Smooth muscle cell (in vitro differentiated cells): ENCODE measurements at regions not wholly inside any gene's neighbourhood (a gene's known extent, or its start where the extent isn't known, plus 50 kb on each side); places are given as distances from the start of the nearest gene placed in this dataset.

Experiments used
- DNase-seq: peaks from one replicate; lab custom pipeline; 2025; ENCODE audit not compliant: unreplicated experiment; lab: John Stamatoyannopoulos, UW
- H2AFZ ChIP-seq: fragments of 200-600 bp; sonication (generic); 2 replicates; pipeline ENCODE4 v1.6.0; 2016; ENCODE audit warnings: antibody characterized with exemption, low read depth, mild to moderate bottlenecking
- H3F3A ChIP-seq: fragments of 200-600 bp; sonication (generic); 2 replicates; pipeline ENCODE4 v1.6.0; 2017; ENCODE audit warnings: antibody characterized with exemption, low read depth
- H3K27ac ChIP-seq: fragments of 200-600 bp; sonication (generic); 2 replicates; pipeline ENCODE4 v1.5.1; 2016; ENCODE audit warnings: low read depth, mild to moderate bottlenecking
- H3K27me3 ChIP-seq: fragments of 200-600 bp; sonication (generic); 2 replicates; pipeline ENCODE4 v1.6.1; 2016; ENCODE audit warnings: low read depth, mild to moderate bottlenecking
- H3K36me3 ChIP-seq: fragments of 200-600 bp; sonication (generic); 2 replicates; pipeline ENCODE4 v1.5.1; 2016; ENCODE audit warnings: low read depth
- H3K4me1 ChIP-seq: fragments of 200-600 bp; sonication (generic); 2 replicates; pipeline ENCODE4 v1.5.1; 2016; ENCODE audit warnings: low read depth
- H3K4me2 ChIP-seq: fragments of 200-600 bp; sonication (generic); 2 replicates; pipeline ENCODE4 v1.6.0; 2016; ENCODE audit warnings: mild to moderate bottlenecking
- H3K4me3 ChIP-seq: fragments of 200-600 bp; sonication (generic); 2 replicates; pipeline ENCODE4 v1.5.1; 2016; ENCODE audit warnings: mild to moderate bottlenecking
- H3K79me2 ChIP-seq: fragments of 200-600 bp; sonication (generic); 2 replicates; pipeline ENCODE4 v1.6.0; 2016; ENCODE audit warnings: low read depth, mild to moderate bottlenecking
- H3K9ac ChIP-seq: fragments of 200-600 bp; sonication (generic); 2 replicates; pipeline ENCODE4 v1.6.0; 2016; ENCODE audit warnings: low read depth
- H3K9me3 ChIP-seq: fragments of 200-600 bp; sonication (generic); replicated peaks from 2 replicates; pipeline ENCODE4 v1.5.1; 2016; ENCODE audit warnings: low read depth
- H4K20me1 ChIP-seq: fragments of 200-600 bp; sonication (generic); 2 replicates; pipeline ENCODE4 v1.6.0; 2016; ENCODE audit warnings: low read depth
- WGBS: methylation state at CpG from one replicate; pipeline ENCODE4 v1.1.7; 2016; ENCODE audit warnings: low lambda C conversion rate; 5-methylcytosine and 5-hydroxymethylcytosine counted together
- TF ChIP-seq, protein P1 (sequence below): fragments of 200-600 bp; sonication (generic); IDR thresholded peaks from 2 replicates; pipeline ENCODE4 v1.5.1; 2017; ENCODE audit warnings: borderline replicate concordance, mild to moderate bottlenecking, antibody characterized with exemption; ENCODE audit not compliant: insufficient read depth, poor library complexity, severe bottlenecking

DNA sequence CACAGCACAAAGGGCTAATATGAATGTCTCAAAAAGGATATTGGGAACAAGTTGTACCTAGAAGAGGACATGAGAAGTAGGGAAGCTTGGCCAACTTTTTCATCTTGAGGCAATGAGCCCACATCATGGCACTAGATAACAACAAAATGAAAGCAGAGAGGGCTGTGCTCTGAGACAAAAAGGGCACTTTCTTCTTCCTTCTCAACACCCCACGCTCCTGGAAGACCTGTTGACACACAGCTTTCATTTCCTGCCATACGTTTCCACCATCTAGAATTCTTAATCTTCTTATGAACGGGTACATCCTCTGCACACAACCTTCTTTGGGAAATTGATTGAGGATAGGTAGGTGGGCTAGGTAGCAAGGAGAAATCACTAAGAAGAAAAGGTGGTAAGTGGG lies 187.8 kb upstream of the STXBP5 start:
- H3K9me3 ChIP-seq, result no peaks in the 10 kb centered on the region
- no peak overlapping the region for H3K9ac ChIP-seq
- H3K4me1 ChIP-seq, result no peaks in the 10 kb centered on the region
- no peaks in the 10 kb centered on the region for H3F3A ChIP-seq
- H2AFZ ChIP-seq, result no peak overlapping the region
- H4K20me1 ChIP-seq, result no peaks in the 10 kb centered on the region
- H3K36me3 ChIP-seq, result no peaks in the 10 kb centered on the region
- TF ChIP-seq, protein P1, sequence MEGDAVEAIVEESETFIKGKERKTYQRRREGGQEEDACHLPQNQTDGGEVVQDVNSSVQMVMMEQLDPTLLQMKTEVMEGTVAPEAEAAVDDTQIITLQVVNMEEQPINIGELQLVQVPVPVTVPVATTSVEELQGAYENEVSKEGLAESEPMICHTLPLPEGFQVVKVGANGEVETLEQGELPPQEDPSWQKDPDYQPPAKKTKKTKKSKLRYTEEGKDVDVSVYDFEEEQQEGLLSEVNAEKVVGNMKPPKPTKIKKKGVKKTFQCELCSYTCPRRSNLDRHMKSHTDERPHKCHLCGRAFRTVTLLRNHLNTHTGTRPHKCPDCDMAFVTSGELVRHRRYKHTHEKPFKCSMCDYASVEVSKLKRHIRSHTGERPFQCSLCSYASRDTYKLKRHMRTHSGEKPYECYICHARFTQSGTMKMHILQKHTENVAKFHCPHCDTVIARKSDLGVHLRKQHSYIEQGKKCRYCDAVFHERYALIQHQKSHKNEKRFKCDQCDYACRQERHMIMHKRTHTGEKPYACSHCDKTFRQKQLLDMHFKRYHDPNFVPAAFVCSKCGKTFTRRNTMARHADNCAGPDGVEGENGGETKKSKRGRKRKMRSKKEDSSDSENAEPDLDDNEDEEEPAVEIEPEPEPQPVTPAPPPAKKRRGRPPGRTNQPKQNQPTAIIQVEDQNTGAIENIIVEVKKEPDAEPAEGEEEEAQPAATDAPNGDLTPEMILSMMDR, result no peak
- H3K27me3 ChIP-seq, result no peaks in the 10 kb centered on the region
- WGBS, result 84% methylated on average over 3 of the region's 3 CpGs
- no peak overlapping the region for H3K4me3 ChIP-seq
- no peak overlapping the region for H3K4me2 ChIP-seq
- no peaks in the 10 kb centered on the region for H3K79me2 ChIP-seq
- no peak overlapping the region for H3K27ac ChIP-seq
- no peak for DNase-seq

DNA sequence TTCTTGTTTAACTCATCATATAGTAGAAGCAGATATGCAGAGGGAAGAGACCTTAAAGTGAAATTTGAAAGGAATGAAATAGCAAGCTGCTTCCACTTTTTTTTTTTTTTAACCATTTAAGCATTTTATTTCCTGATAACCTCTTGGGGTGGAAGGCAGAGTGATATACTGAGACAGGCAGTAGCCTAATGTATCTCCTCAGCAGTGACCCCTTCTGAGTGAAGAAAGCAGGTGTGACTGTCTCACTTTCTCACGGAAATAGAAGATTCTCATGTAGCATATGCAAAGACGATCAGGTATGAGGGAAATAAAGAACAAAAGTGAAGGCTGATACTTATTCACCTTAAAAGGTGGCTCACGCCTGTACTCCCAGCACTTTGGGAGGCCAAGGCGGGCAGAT lies 187.1 kb upstream of the STXBP5 start:
- TF ChIP-seq, protein P1, result no peak
- no peaks in the 10 kb centered on the region for H4K20me1 ChIP-seq

DNA sequence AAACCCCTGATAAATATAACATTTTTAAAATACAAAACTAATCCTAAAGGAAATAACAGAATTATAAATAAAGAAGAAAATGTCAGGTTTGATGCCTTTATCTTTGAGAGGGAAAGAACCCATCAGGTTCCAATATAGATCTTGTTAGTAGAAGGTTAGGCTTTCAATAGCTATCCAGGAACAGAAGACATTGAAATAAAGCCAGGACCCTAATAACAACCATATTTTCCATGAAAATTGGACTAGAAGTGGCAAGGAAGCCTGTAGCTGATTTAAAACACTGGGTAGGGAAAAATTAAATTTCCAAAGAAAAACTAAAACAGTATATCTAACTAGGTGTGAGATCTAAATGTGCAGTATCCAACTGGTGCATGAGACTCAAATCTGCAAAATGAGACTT lies 185.2 kb upstream of the STXBP5 start:
- Histone ChIP-seq H3K79me2 (no peaks in the 10 kb centered on the region), H3K4me1 (no peaks in the 10 kb centered on the region), H3K27me3 (no peaks in the 10 kb centered on the region), H4K20me1 (no peaks in the 10 kb centered on the region), H3K4me2 (no peak overlapping the region), H3K36me3 (no peaks in the 10 kb centered on the region), H2AFZ (no peak overlapping the region), H3K27ac (no peak overlapping the region), H3K9ac (no peak overlapping the region), H3K9me3 (no peaks in the 10 kb centered on the region), H3F3A (no peaks in the 10 kb centered on the region), H3K4me3 (no peak overlapping the region)
- no peak for DNase-seq
- TF ChIP-seq, protein P1, result no peak

More for the DNA sequence above, 187.1 kb upstream of the STXBP5 start:
- no peaks in the 10 kb centered on the region for H3K4me1 ChIP-seq
- no peak overlapping the region for H3K9ac ChIP-seq
- no peak overlapping the region for H3K4me3 ChIP-seq
- no peaks in the 10 kb centered on the region for H3K9me3 ChIP-seq
- H2AFZ ChIP-seq, result no peak overlapping the region
- WGBS, result 98% methylated on average over 4 of the region's 4 CpGs
- H3K27ac ChIP-seq, result no peak overlapping the region
- no peaks in the 10 kb centered on the region for H3K36me3 ChIP-seq
- H3K4me2 ChIP-seq, result no peak overlapping the region
- no peaks in the 10 kb centered on the region for H3K27me3 ChIP-seq
- DNase-seq, result no peak
- no peaks in the 10 kb centered on the region for H3F3A ChIP-seq
- no peaks in the 10 kb centered on the region for H3K79me2 ChIP-seq

DNA sequence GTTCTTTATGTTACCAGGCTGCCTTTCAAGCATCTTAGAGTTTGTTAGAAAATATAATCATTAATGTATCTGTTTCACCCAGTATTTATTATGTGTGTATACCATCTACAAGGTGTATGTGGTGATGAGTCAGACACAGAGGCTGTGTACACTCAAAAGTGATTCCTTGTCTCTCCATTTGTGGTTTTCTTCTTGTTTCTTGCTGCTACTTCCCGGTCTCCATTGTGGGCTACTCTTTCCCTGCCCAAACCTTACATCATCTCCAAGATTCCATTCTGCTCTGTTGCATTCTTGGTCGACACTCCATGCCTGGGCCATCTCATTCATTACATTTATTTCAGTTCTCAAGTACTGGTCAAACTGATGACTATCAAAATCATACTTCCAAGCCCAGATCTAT lies 182.2 kb upstream of the STXBP5 start:
- Histone ChIP-seq H3K9me3 (no peaks in the 10 kb centered on the region), H3K27ac (no peak overlapping the region), H3K4me2 (no peak overlapping the region), H3F3A (no peaks in the 10 kb centered on the region), H3K4me1 (no peaks in the 10 kb centered on the region), H4K20me1 (no peaks in the 10 kb centered on the region), H2AFZ (no peak overlapping the region), H3K27me3 (no peaks in the 10 kb centered on the region), H3K9ac (no peak overlapping the region), H3K4me3 (no peak overlapping the region), H3K79me2 (no peaks in the 10 kb centered on the region), H3K36me3 (no peaks in the 10 kb centered on the region)
- 61% methylated on average over 2 of the region's 2 CpGs for WGBS
- DNase-seq, result no peak
- TF ChIP-seq, protein P1, result no peak
